Neural crest cell (in vitro differentiated cells): ENCODE measurements at regions not wholly inside any gene's neighbourhood (a gene's known extent, or its start where the extent isn't known, plus 50 kb on each side); places are given as distances from the start of the nearest gene placed in this dataset.

Experiments
- DNase-seq: peaks from one replicate; pipeline ENCODE4 v3.0.0; 2021; ENCODE audit warnings: low read depth, mixed read lengths, low spot score
- H3K27ac Mint-ChIP-seq: one replicate; pipeline ENCODE4 v1.8.0; 2021; ENCODE audit warnings: mild to moderate bottlenecking, mixed read lengths; ENCODE audit not compliant: unreplicated experiment
- H3K27me3 Mint-ChIP-seq: 2 replicates; pipeline ENCODE4 v1.8.0; 2021; ENCODE audit warnings: low read depth, mild to moderate bottlenecking, mixed read lengths
- H3K36me3 Mint-ChIP-seq: 2 replicates; pipeline ENCODE4 v1.8.0; 2021; ENCODE audit warnings: low read depth, mild to moderate bottlenecking, mixed read lengths
- H3K4me1 Mint-ChIP-seq: 2 replicates; pipeline ENCODE4 v1.8.0; 2021; ENCODE audit warnings: mixed read lengths
- H3K4me3 Mint-ChIP-seq: one replicate; pipeline ENCODE4 v1.8.0; 2021; ENCODE audit warnings: mild to moderate bottlenecking, mixed read lengths
- H3K9me3 Mint-ChIP-seq: 2 replicates; pipeline ENCODE4 v1.8.0; 2021; ENCODE audit warnings: mixed read lengths
- TF ChIP-seq, protein P1 (sequence below): fragments of 200-600 bp; sonication (generic); conservative IDR thresholded peaks from 2 replicates; pipeline ENCODE4 v1.5.0; 2021; ENCODE audit warnings: antibody characterized with exemption, mild to moderate bottlenecking

- DNase-seq, result no peak
- H3K27me3 Mint-ChIP-seq, result no peaks in the 10 kb centered on the region
- H3K36me3 Mint-ChIP-seq, result no peaks in the 10 kb centered on the region
- H3K4me1 Mint-ChIP-seq, result peaks cover 23% of the 10 kb centered on the region
- no peak overlapping the region for H3K27ac Mint-ChIP-seq
- TF ChIP-seq, protein P1, sequence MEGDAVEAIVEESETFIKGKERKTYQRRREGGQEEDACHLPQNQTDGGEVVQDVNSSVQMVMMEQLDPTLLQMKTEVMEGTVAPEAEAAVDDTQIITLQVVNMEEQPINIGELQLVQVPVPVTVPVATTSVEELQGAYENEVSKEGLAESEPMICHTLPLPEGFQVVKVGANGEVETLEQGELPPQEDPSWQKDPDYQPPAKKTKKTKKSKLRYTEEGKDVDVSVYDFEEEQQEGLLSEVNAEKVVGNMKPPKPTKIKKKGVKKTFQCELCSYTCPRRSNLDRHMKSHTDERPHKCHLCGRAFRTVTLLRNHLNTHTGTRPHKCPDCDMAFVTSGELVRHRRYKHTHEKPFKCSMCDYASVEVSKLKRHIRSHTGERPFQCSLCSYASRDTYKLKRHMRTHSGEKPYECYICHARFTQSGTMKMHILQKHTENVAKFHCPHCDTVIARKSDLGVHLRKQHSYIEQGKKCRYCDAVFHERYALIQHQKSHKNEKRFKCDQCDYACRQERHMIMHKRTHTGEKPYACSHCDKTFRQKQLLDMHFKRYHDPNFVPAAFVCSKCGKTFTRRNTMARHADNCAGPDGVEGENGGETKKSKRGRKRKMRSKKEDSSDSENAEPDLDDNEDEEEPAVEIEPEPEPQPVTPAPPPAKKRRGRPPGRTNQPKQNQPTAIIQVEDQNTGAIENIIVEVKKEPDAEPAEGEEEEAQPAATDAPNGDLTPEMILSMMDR, result no peak
- no peak overlapping the region for H3K4me3 Mint-ChIP-seq
- no peaks in the 10 kb centered on the region for H3K9me3 Mint-ChIP-seq
Measured at GRCh38 chr6:113629256-113629655, 227.9 kb upstream of the MARCKS start.

- no peak overlapping the region for H3K27ac Mint-ChIP-seq
- DNase-seq, result no peak
- H3K36me3 Mint-ChIP-seq, result no peaks in the 10 kb centered on the region
- peaks cover 31% of the 10 kb centered on the region for H3K4me1 Mint-ChIP-seq
- H3K4me3 Mint-ChIP-seq, result no peak overlapping the region
- TF ChIP-seq, protein P1, result no peak
- no peaks in the 10 kb centered on the region for H3K27me3 Mint-ChIP-seq
- H3K9me3 Mint-ChIP-seq, result no peaks in the 10 kb centered on the region
Measured at GRCh38 chr6:113629975-113630737, 227.0 kb upstream of the MARCKS start.

- H3K4me3 Mint-ChIP-seq, result no peak overlapping the region
- no peaks in the 10 kb centered on the region for H3K36me3 Mint-ChIP-seq
- no peaks in the 10 kb centered on the region for H3K27me3 Mint-ChIP-seq
- H3K9me3 Mint-ChIP-seq, result no peaks in the 10 kb centered on the region
- no peak for DNase-seq
- peaks cover 33% of the 10 kb centered on the region for H3K4me1 Mint-ChIP-seq
- H3K27ac Mint-ChIP-seq, result peak overlapping the region; percentile 85
- TF ChIP-seq, protein P1, result no peak
Measured at GRCh38 chr6:113630738-113631535, 226.2 kb upstream of the MARCKS start.

DNA sequence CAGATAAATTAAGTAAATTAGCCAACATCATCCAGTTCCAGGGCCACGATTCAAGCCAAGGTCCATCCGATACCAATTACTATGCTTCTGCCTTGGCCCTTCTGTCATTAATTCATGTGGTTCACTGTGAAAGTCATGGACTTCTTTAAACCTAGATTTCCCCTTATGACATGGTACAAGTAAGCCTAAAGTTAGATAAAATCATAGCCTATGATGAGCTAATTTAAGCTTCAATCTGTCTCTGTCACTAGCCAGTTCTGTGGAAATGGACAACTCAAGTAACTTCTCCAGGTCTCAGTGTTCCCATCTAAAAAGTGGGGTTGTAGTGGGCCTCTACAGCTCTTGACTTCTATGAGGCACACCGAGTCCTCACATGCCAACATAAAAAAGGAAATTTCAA is 225.5 kb upstream of the MARCKS start:
- peaks cover 33% of the 10 kb centered on the region for H3K4me1 Mint-ChIP-seq
- H3K4me3 Mint-ChIP-seq, result no peak overlapping the region
- H3K27ac Mint-ChIP-seq, result no peak overlapping the region
- no peaks in the 10 kb centered on the region for H3K36me3 Mint-ChIP-seq
- no peak for DNase-seq
- TF ChIP-seq, protein P1, result no peak
- H3K9me3 Mint-ChIP-seq, result no peaks in the 10 kb centered on the region
- no peaks in the 10 kb centered on the region for H3K27me3 Mint-ChIP-seq

DNA sequence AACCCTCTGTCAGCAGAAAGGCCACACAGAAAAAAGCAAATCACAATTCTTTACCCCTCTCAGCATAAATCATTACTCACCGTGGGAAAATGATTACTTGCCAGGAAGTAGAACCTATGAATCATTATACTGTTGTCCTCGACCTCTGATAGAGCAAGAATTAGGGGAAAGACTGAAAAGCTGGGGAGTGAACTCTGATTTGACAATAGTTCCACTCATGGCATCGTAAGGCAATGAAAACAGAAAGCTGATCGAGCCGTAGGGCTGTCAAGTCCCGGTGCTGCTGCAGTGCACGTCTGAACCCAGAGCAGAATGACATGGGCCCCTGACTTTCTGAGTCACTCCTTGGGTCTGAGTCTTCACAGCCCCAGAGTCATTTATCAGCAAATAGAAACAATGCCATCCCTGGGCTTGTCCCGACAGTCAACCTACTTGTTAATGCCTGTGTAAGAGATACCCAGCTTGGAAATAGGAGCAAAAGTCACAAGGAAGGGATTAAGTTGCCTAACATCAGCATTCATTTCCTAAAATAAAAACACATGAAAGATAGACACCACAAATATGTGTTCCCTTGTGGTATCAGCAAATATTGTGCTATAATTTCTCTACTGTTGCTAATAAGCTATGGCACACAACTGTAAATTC is 224.8 kb upstream of the MARCKS start:
- H3K36me3 Mint-ChIP-seq, result no peaks in the 10 kb centered on the region
- no peaks in the 10 kb centered on the region for H3K27me3 Mint-ChIP-seq
- peak overlapping the region; percentile 15 for H3K4me3 Mint-ChIP-seq
- TF ChIP-seq, protein P1, result no peak
- peak overlapping the region; percentile 10 for H3K27ac Mint-ChIP-seq
- peaks cover 33% of the 10 kb centered on the region for H3K4me1 Mint-ChIP-seq
- H3K9me3 Mint-ChIP-seq, result no peaks in the 10 kb centered on the region
- DNase-seq, result peak; percentile 5
